K562 (cell line): ENCODE measurements at regions not wholly inside any gene's neighbourhood (a gene's known extent, or its start where the extent isn't known, plus 50 kb on each side); places are given as distances from the start of the nearest gene placed in this dataset.

Experiments used
- ATAC-seq: fragments of 200-7000 bp; cut with Tn5 transposase; 3 replicates; pipeline ENCODE4 v1.9.1; 2020; ENCODE audit warnings: moderate library complexity
- BruUV-seq: library from RNA; stranded (reverse); fragments of 400-500 nt; replicated peaks from 2 replicates; lab custom pipeline; 2021; lab: Mats Ljungman, UMichigan
- CTCF ChIA-PET: fragments of 300-600 bp; formaldehyde crosslinking; extraction: SDS; loops from one replicate; lab custom pipeline; 2021; ENCODE audit warnings: low intra/inter-chr PET ratio; lab: Yijun Ruan, JAX
- POLR2A ChIA-PET: fragments of 300-600, 350-650 bp; sonication (Branson Sonifier 250); formaldehyde crosslinking; extraction: SDS; loops from one replicate; lab custom pipeline; 2021; ENCODE audit warnings: antibody characterized with exemption, inconsistent platforms; lab: Yijun Ruan, JAX
- DNase-seq, 4 experiments: peaks; one replicate each; pipeline versions ENCODE4 v3.0.0 to v3.0.0-alpha.2; 2011 to 2018; ENCODE audit warnings: low spot score in 3 of 4, mixed read lengths in 3 of 4; ENCODE audit errors: extremely low read depth in 1 of 4
- FAIRE-seq: peaks from 2 replicates; lab custom pipeline; 2011; peaks lifted over from hg19 to GRCh38; lab: Jason Lieb, UNC
- H2AFZ ChIP-seq: 2 replicates; pipeline ENCODE4 v1.6.0; 2011; ENCODE audit warnings: low read depth, low read length, control low read depth, inconsistent platforms
- H3K27ac ChIP-seq: fragments of 200-600 bp; 3 replicates; pipeline ENCODE4 v1.8.0; 2011; ENCODE audit warnings: low read depth, mild to moderate bottlenecking, control low read depth, inconsistent platforms, low read length, moderate library complexity, mixed read lengths; ENCODE audit errors: extremely low read depth
- H3K27me3 ChIP-seq, 2 experiments: fragments of 300-600 bp in 1 of 2; 2 replicates in 1 of 2; 3 replicates in 1 of 2; pipeline versions ENCODE4 v1.6.0 to v1.8.0; 2011; ENCODE audit warnings: inconsistent platforms in 2 of 2, low read length in 2 of 2, mild to moderate bottlenecking in 1 of 2, mixed read lengths in 1 of 2, moderate library complexity in 1 of 2; ENCODE audit not compliant: control insufficient read depth in 2 of 2, insufficient read depth in 2 of 2
- H3K36me3 ChIP-seq: fragments of 300-600 bp; 3 replicates; pipeline ENCODE4 v1.8.0; 2011; ENCODE audit warnings: mild to moderate bottlenecking, low read length, inconsistent platforms; ENCODE audit not compliant: control insufficient read depth, insufficient read depth
- H3K4me1 ChIP-seq, 2 experiments: fragments of 200-600 bp in 1 of 2; replicated peaks in 1 of 2; 2 replicates in 1 of 2; 3 replicates in 1 of 2; pipeline versions ENCODE4 v1.5.1 to v1.8.0; 2011; ENCODE audit warnings: inconsistent platforms in 2 of 2, low read length in 2 of 2, mild to moderate bottlenecking in 1 of 2, mixed read lengths in 1 of 2, moderate library complexity in 1 of 2; ENCODE audit not compliant: control insufficient read depth in 2 of 2, insufficient read depth in 2 of 2
- H3K4me2 ChIP-seq: 2 replicates; pipeline ENCODE4 v1.6.1; 2011; ENCODE audit warnings: low read length, control low read depth, inconsistent platforms, mixed read lengths; ENCODE audit not compliant: insufficient read depth
- H3K4me3 ChIP-seq: fragments of 200-600 bp; sonication (generic), shearing (Covaris generic); 2 replicates; pipeline ENCODE4 v1.5.1; 2016; ENCODE audit warnings: control low read depth, inconsistent platforms
- H3K79me2 ChIP-seq: fragments of 200-600 bp; 3 replicates; pipeline ENCODE4 v1.8.0; 2011; ENCODE audit warnings: low read length, inconsistent platforms; ENCODE audit not compliant: control insufficient read depth, insufficient read depth
- H3K9ac ChIP-seq, 2 experiments: 2 replicates each; pipeline versions ENCODE4 v1.6.0 to v1.6.1; 2011; ENCODE audit warnings: low read depth in 2 of 2, low read length in 2 of 2, control low read depth in 1 of 2, inconsistent platforms in 1 of 2, mild to moderate bottlenecking in 1 of 2, mixed read lengths in 1 of 2; ENCODE audit not compliant: insufficient read depth in 1 of 2
- H3K9me1 ChIP-seq: one replicate; pipeline ENCODE4 v1.6.0; 2011; ENCODE audit warnings: inconsistent platforms, mild to moderate bottlenecking, low read length, moderate library complexity; ENCODE audit not compliant: control insufficient read depth, insufficient read depth
- H3K9me3 ChIP-seq: replicated peaks from 2 replicates; pipeline ENCODE4 v1.5.1; 2011; ENCODE audit warnings: low read depth, low read length, inconsistent platforms; ENCODE audit not compliant: control insufficient read depth, insufficient read depth
- H4K20me1 ChIP-seq: replicated peaks from 2 replicates; pipeline ENCODE4 v1.6.1; 2011; ENCODE audit warnings: low read length, inconsistent platforms, mixed read lengths; ENCODE audit not compliant: control insufficient read depth, insufficient read depth
- CBX5 ChIP-seq: IDR thresholded peaks from 2 replicates; pipeline ENCODE4 v1.6.1; 2014; ENCODE audit warnings: low read depth, borderline replicate concordance
- KLF13 ChIP-seq: fragments of 450-650 bp; IDR thresholded peaks from 2 replicates; pipeline ENCODE4 v1.6.1; 2016; ENCODE audit warnings: missing genetic modification characterization, low read depth, mild to moderate bottlenecking, missing compliant biosample characterization, moderate library complexity, borderline replicate concordance
- MED1 ChIP-seq: sonication (generic); formaldehyde crosslinking; IDR thresholded peaks from 2 replicates; pipeline ENCODE4 v1.8.1; 2023; ENCODE audit warnings: missing genetic modification reagents, borderline replicate concordance
- MEF2D ChIP-seq: conservative IDR thresholded peaks from 2 replicates; pipeline ENCODE4 v1.6.1; 2016; ENCODE audit warnings: low read depth, missing genetic modification characterization, missing compliant biosample characterization
- NFE2L1 ChIP-seq: fragments of 450-650 bp; IDR thresholded peaks from 2 replicates; pipeline ENCODE4 v1.6.1; 2016; ENCODE audit warnings: missing genetic modification characterization, low read depth, mild to moderate bottlenecking, missing compliant biosample characterization, moderate library complexity, borderline replicate concordance
- POLR2AphosphoS2 ChIP-seq: IDR thresholded peaks from 2 replicates; pipeline ENCODE4 v1.6.1; 2012; ENCODE audit warnings: low read length, improper control_type of control experiment
- SIX5 ChIP-seq, 2 experiments: IDR thresholded peaks; 2 replicates each; pipeline ENCODE4 v1.6.1; 2011; ENCODE audit warnings: low read length in 2 of 2, borderline replicate concordance in 1 of 2, low read depth in 1 of 2, mild to moderate bottlenecking in 1 of 2, moderate library complexity in 1 of 2; ENCODE audit not compliant: insufficient read depth in 1 of 2
- SMAD1 ChIP-seq: fragments of 150-350 bp; IDR thresholded peaks from 2 replicates; pipeline ENCODE4 v1.6.1; 2014; ENCODE audit warnings: low read length, low read depth; ENCODE audit not compliant: partially characterized antibody
- ZNF561 ChIP-seq: fragments of 450-650 bp; formaldehyde crosslinking; conservative IDR thresholded peaks from 2 replicates; pipeline ENCODE4 v1.4.0; 2020; ENCODE audit warnings: mild to moderate bottlenecking, moderate library complexity
- ZSCAN29 ChIP-seq: fragments of 450-650 bp; IDR thresholded peaks from 2 replicates; pipeline ENCODE4 v1.6.1; 2017
- WGBS: fragments of 100-300 bp; shearing (Covaris generic); methylation state at CpG from one replicate; pipeline ENCODE4 v1.1.6; 2016; ENCODE audit warnings: low coverage, mixed read lengths; ENCODE audit not compliant: insufficient coverage; ENCODE audit errors: missing lambda C conversion rate; 5-methylcytosine and 5-hydroxymethylcytosine counted together
- in situ Hi-C: fragments of 300-500 bp; cut with MboI; formaldehyde crosslinking; loops from 4 replicates; pipeline ENCODE4 v1.15.0; 2018; ENCODE audit warnings: inconsistent platforms, mixed read lengths
- intact Hi-C: fragments of 100-400 bp; cut with micrococcal nuclease; formaldehyde crosslinking; loops from 2 replicates; pipeline ENCODE4 v1.14.2; 2022
- TF ChIP-seq, protein P1 (sequence below): sonication (generic); formaldehyde crosslinking; IDR thresholded peaks from 2 replicates; pipeline ENCODE4 v1.8.1; 2022; ENCODE audit warnings: missing genetic modification reagents
- TF ChIP-seq, protein P2 (sequence below): fragments of 450-650 bp; formaldehyde crosslinking; IDR thresholded peaks from 2 replicates; pipeline ENCODE4 v1.4.0; 2020; ENCODE audit warnings: mild to moderate bottlenecking, mixed read lengths
- TF ChIP-seq, protein P3 (sequence below): fragments of 250-450 bp; sonication (Bioruptor Pico); IDR thresholded peaks from 2 replicates; pipeline ENCODE4 v1.4.0; 2020; ENCODE audit warnings: mild to moderate bottlenecking, moderate library complexity

DNA sequence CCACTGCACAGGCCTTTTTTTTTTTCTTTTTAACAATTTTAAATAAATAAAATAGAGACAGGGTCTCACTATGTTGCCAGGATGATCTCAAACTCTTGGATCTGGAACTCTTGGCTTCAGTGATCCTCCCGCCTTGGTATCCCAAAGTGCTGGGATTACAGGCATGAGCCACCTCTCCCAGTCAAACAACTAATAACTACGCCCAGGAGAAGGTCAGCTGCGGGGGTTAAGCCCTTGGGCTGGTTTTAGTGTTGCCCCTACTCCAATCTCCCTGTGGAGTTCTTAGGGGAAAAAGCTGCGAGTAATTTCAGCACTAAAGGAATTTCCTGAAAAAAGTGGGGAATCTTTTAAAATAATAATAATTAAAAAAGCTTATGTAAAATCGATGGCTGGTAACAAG is 96.4 kb upstream of the XPO1 start (continued):
- TF ChIP-seq ZSCAN29, result no peak
- TF ChIP-seq SMAD1, result no peak
- TF ChIP-seq ZNF561 (CRISPR knock-in tag), result no peak
- no peak for TF ChIP-seq CBX5

DNA sequence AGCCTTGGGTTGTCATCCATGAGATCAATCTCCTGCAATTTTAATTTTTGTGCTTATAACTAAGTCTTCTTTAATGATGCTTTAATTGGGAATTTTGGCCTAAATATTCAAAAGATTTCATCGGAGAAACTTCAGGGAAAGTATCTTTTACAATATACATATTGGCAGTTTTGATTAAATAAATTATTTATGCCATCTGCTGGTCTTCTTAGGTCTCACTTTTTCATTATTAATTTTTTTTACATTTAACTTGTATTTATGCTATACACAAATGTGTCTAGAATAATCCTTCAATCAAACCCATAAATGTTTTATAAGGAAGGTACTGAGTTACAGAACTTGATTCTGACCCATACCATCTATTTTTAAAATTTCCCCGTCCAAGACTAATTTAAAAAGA is 95.1 kb upstream of the XPO1 start:
- WGBS, result 30% methylated on average over 2 of the region's 2 CpGs
- CTCF ChIA-PET, result no interaction called here
- no TSS peak for BruUV-seq
- Histone ChIP-seq H4K20me1 (no peaks in the 10 kb centered on the region), H3K9ac (no peak overlapping the region), H3K4me1 (no peaks in the 10 kb centered on the region), H3K4me2 (no peak overlapping the region), H3K27me3 (no peaks in the 10 kb centered on the region), H3K9me1 (no peaks in the 10 kb centered on the region), H3K4me3 (no peak overlapping the region), H3K79me2 (no peaks in the 10 kb centered on the region), H3K27ac (no peak overlapping the region), H3K36me3 (no peaks in the 10 kb centered on the region), H3K9me3 (no peaks in the 10 kb centered on the region), H2AFZ (no peak overlapping the region)
- FAIRE-seq (no peak), DNase-seq (no peak), ATAC-seq (no peak)
- in situ Hi-C loops (no loop called here), intact Hi-C loops (no loop called here)
- POLR2A ChIA-PET, result interaction anchor here (0.7 kb wide), 1 partner anchor 95 kb away, joined by 3 read pairs; the partner anchor contains the start of gene XPO1
- TF ChIP-seq, protein P1, sequence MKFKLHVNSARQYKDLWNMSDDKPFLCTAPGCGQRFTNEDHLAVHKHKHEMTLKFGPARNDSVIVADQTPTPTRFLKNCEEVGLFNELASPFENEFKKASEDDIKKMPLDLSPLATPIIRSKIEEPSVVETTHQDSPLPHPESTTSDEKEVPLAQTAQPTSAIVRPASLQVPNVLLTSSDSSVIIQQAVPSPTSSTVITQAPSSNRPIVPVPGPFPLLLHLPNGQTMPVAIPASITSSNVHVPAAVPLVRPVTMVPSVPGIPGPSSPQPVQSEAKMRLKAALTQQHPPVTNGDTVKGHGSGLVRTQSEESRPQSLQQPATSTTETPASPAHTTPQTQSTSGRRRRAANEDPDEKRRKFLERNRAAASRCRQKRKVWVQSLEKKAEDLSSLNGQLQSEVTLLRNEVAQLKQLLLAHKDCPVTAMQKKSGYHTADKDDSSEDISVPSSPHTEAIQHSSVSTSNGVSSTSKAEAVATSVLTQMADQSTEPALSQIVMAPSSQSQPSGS (CRISPR knock-in tag), result no peak
- TF ChIP-seq, protein P2, sequence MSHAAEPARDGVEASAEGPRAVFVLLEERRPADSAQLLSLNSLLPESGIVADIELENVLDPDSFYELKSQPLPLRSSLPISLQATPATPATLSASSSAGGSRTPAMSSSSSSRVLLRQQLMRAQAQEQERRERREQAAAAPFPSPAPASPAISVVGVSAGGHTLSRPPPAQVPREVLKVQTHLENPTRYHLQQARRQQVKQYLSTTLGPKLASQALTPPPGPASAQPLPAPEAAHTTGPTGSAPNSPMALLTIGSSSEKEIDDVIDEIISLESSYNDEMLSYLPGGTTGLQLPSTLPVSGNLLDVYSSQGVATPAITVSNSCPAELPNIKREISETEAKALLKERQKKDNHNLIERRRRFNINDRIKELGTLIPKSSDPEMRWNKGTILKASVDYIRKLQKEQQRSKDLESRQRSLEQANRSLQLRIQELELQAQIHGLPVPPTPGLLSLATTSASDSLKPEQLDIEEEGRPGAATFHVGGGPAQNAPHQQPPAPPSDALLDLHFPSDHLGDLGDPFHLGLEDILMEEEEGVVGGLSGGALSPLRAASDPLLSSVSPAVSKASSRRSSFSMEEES, result no peak
- no peak for TF ChIP-seq SIX5 (IDR thresholded peaks at IDR 0.05; ENCODE audit: borderline replicate concordance in 1 of 2, insufficient read depth in 1 of 2, low read depth in 1 of 2, low read length in 2 of 2)
- TF ChIP-seq, protein P3, sequence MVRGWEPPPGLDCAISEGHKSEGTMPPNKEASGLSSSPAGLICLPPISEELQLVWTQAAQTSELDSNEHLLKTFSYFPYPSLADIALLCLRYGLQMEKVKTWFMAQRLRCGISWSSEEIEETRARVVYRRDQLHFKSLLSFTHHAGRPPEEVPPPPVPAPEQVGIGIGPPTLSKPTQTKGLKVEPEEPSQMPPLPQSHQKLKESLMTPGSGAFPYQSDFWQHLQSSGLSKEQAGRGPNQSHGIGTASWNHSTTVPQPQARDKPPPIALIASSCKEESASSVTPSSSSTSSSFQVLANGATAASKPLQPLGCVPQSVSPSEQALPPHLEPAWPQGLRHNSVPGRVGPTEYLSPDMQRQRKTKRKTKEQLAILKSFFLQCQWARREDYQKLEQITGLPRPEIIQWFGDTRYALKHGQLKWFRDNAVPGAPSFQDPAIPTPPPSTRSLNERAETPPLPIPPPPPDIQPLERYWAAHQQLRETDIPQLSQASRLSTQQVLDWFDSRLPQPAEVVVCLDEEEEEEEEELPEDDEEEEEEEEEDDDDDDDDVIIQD (CRISPR knock-in tag), result no peak
- no peak for TF ChIP-seq KLF13 (tag)
- no peak for TF ChIP-seq MEF2D
- no peak for TF ChIP-seq MED1 (CRISPR knock-in tag)
- TF ChIP-seq POLR2AphosphoS2, result no peak
- TF ChIP-seq NFE2L1, result no peak
